Endothelial cell of umbilical vein (primary cell): ENCODE measurements at regions not wholly inside any gene's neighbourhood (a gene's known extent, or its start where the extent isn't known, plus 50 kb on each side); places are given as distances from the start of the nearest gene placed in this dataset.

Source experiments
- BruUV-seq: library from RNA; stranded (reverse); fragments of 400-500 nt; replicated peaks from 2 replicates; lab custom pipeline; 2021; lab: Mats Ljungman, UMichigan
- CTCF ChIA-PET: fragments of 300-600, 350-600 bp; sonication (Branson Sonifier 250); formaldehyde crosslinking; loops from one replicate; lab custom pipeline; 2021; ENCODE audit warnings: antibody characterized with exemption, inconsistent platforms; lab: Charles Lee
- POLR2A ChIA-PET: fragments of 300-600, 350-600 bp; sonication (Branson Sonifier 250); formaldehyde crosslinking; loops from one replicate; lab custom pipeline; 2021; ENCODE audit warnings: antibody characterized with exemption, inconsistent platforms; lab: Charles Lee
- DNase-seq: peaks from one replicate; pipeline ENCODE4 v3.0.0-alpha.2; 2011; ENCODE audit warnings: low read depth, low spot score
- FAIRE-seq: peaks from 2 replicates; lab custom pipeline; 2011; peaks lifted over from hg19 to GRCh38; lab: Jason Lieb, UNC
- H2AFZ ChIP-seq: 2 replicates; pipeline ENCODE4 v1.6.0; 2012; ENCODE audit warnings: low read depth, low read length, control low read depth, inconsistent platforms
- H3K27ac ChIP-seq: 2 replicates; pipeline ENCODE4 v1.5.1; 2011; ENCODE audit warnings: low read depth, mild to moderate bottlenecking, control low read depth, low read length, moderate library complexity; ENCODE audit not compliant: insufficient read depth
- H3K27me3 ChIP-seq, 2 experiments: 2 replicates each; pipeline versions ENCODE4 v1.6.0 to v1.6.1; 2011; ENCODE audit warnings: low read length in 2 of 2, mixed read lengths in 1 of 2; ENCODE audit not compliant: control insufficient read depth in 2 of 2, insufficient read depth in 2 of 2
- H3K36me3 ChIP-seq, 2 experiments: 2 replicates in 1 of 2; 3 replicates in 1 of 2; pipeline ENCODE4 v1.5.1; 2011; ENCODE audit warnings: low read length in 2 of 2, mild to moderate bottlenecking in 1 of 2, moderate library complexity in 1 of 2; ENCODE audit not compliant: control insufficient read depth in 2 of 2, insufficient read depth in 2 of 2; ENCODE audit errors: extremely low read depth in 1 of 2
- H3K4me1 ChIP-seq: 3 replicates; pipeline ENCODE4 v1.5.1; 2011; ENCODE audit warnings: mild to moderate bottlenecking, low read length; ENCODE audit not compliant: control insufficient read depth, insufficient read depth; ENCODE audit errors: extremely low read depth
- H3K4me2 ChIP-seq: 2 replicates; pipeline ENCODE4 v1.6.1; 2011; ENCODE audit warnings: low read length, control low read depth, mixed read lengths; ENCODE audit not compliant: insufficient read depth
- H3K4me3 ChIP-seq, 3 experiments: fragments of 200-600 bp in 1 of 3; sonication (generic), shearing (Covaris generic) in 1 of 3; replicated peaks in 1 of 3; 2 replicates each; pipeline ENCODE4 v1.5.1; 2011 to 2016; ENCODE audit warnings: control low read depth in 3 of 3, low read length in 3 of 3, mild to moderate bottlenecking in 2 of 3, inconsistent platforms in 1 of 3, low read depth in 1 of 3, moderate library complexity in 1 of 3; ENCODE audit not compliant: insufficient read depth in 1 of 3
- H3K79me2 ChIP-seq: 2 replicates; pipeline ENCODE4 v1.6.0; 2012; ENCODE audit warnings: low read length, inconsistent platforms; ENCODE audit not compliant: control insufficient read depth, insufficient read depth
- H3K9ac ChIP-seq: replicated peaks from 2 replicates; pipeline ENCODE3; 2011; ENCODE audit warnings: low read length, control low read depth; ENCODE audit not compliant: insufficient read depth; ENCODE audit errors: extremely low read depth
- H3K9me1 ChIP-seq: replicated peaks from 3 replicates; pipeline ENCODE4 v1.6.0; 2011; ENCODE audit warnings: mild to moderate bottlenecking, low read length; ENCODE audit not compliant: control insufficient read depth, insufficient read depth; ENCODE audit errors: extremely low read depth
- H3K9me3 ChIP-seq: replicated peaks from 2 replicates; pipeline ENCODE4 v1.5.1; 2012; ENCODE audit warnings: low read length, inconsistent platforms; ENCODE audit not compliant: control insufficient read depth, insufficient read depth
- H4K20me1 ChIP-seq: replicated peaks from 2 replicates; pipeline ENCODE3; 2011; ENCODE audit warnings: mild to moderate bottlenecking, low read length; ENCODE audit not compliant: control insufficient read depth, insufficient read depth; ENCODE audit errors: extremely low read depth
- EZH2 ChIP-seq: IDR thresholded peaks from 2 replicates; pipeline ENCODE4 v1.6.1; 2012; ENCODE audit warnings: borderline replicate concordance, low read depth, mild to moderate bottlenecking, moderate library complexity, low read length, inconsistent platforms; ENCODE audit not compliant: severe bottlenecking
- FOS ChIP-seq: IDR thresholded peaks from 2 replicates; pipeline ENCODE4 v1.6.1; 2011; ENCODE audit warnings: mild to moderate bottlenecking, low read length, moderate library complexity, borderline replicate concordance; ENCODE audit not compliant: insufficient read depth
- JUN ChIP-seq: IDR thresholded peaks from 2 replicates; pipeline ENCODE4 v1.6.1; 2011; ENCODE audit warnings: borderline replicate concordance, low read depth; ENCODE audit not compliant: insufficient read length, insufficient read depth
- MAX ChIP-seq: IDR thresholded peaks from 2 replicates; pipeline ENCODE4 v1.6.1; 2011; ENCODE audit not compliant: insufficient read depth, insufficient read length
- MYC ChIP-seq: IDR thresholded peaks from one replicate; pipeline ENCODE4 v1.6.1; 2011; ENCODE audit warnings: mild to moderate bottlenecking, low read depth, low read length
- POLR2AphosphoS5 ChIP-seq: IDR thresholded peaks from 2 replicates; pipeline ENCODE4 v1.6.1; 2012; ENCODE audit warnings: low read depth, mild to moderate bottlenecking, control low read depth, low read length, moderate library complexity; ENCODE audit not compliant: insufficient read depth
- dilution Hi-C: fragments of 300-500 bp; cut with MboI; formaldehyde crosslinking; loops from one replicate; pipeline ENCODE4 v1.15.0; 2019; ENCODE audit warnings: low sequenced_read_pairs; ENCODE audit not compliant: extremely low pct_ligation_motif_present
- intact Hi-C: fragments of 100-400 bp; cut with micrococcal nuclease; formaldehyde crosslinking; loops from one replicate; pipeline ENCODE4 v1.10.0; 2022

- FAIRE-seq (no peak), DNase-seq (no peak)
- no peaks in the 10 kb centered on the region for H4K20me1 ChIP-seq
- no peak overlapping the region for H3K4me3 ChIP-seq
- peaks cover 2% of the 10 kb centered on the region for H3K4me1 ChIP-seq
- H2AFZ ChIP-seq = no peak overlapping the region
- no peaks in the 10 kb centered on the region for H3K36me3 ChIP-seq
- TF ChIP-seq JUN (no peak), FOS (no peak), MYC (no peak), EZH2 (no peak), POLR2AphosphoS5 (no peak), MAX (no peak)
- no peaks in the 10 kb centered on the region for H3K9me3 ChIP-seq
- no peak overlapping the region for H3K27ac ChIP-seq
- intact Hi-C loops = no loop called here
- no peaks in the 10 kb centered on the region for H3K9me1 ChIP-seq
- H3K79me2 ChIP-seq = no peaks in the 10 kb centered on the region
- ChIA-PET POLR2A (no interaction called here), CTCF (no interaction called here)
- no peak overlapping the region for H3K4me2 ChIP-seq
- no TSS peak for BruUV-seq
- dilution Hi-C loops = no loop called here
- H3K27me3 ChIP-seq = no peaks in the 10 kb centered on the region
- no peak overlapping the region for H3K9ac ChIP-seq
These were observed 247.2 kb downstream of the EIPR1 start for GRCh38 chr2:3130444-3130843.

DNA sequence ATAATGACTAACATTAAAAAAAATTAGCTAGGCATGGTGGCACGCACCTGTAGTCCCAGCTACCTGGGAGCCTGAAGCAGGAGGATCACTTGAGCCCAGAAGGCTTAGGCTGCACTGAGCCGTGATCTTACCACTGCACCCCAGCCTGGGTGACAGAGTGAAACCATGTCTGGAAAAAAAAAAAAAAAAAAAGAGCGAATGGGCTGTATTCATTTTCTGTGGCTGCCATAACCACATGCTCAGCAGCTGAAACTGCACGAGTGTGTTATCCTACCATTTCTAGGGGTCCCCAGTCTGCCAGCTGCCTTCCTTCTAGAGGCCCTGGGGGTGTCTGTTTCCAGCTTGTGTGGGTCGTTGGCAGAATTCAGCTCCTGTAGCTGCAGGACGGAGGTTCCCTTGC, 247.8 kb downstream of the EIPR1 start:
- Histone ChIP-seq H4K20me1 (no peaks in the 10 kb centered on the region), H3K36me3 (no peaks in the 10 kb centered on the region), H3K27me3 (no peaks in the 10 kb centered on the region), H3K4me1 (peaks cover 2% of the 10 kb centered on the region), H3K4me2 (no peak overlapping the region), H3K9me3 (no peaks in the 10 kb centered on the region), H3K4me3 (no peak overlapping the region), H3K27ac (no peak overlapping the region), H2AFZ (no peak overlapping the region), H3K9me1 (no peaks in the 10 kb centered on the region), H3K79me2 (no peaks in the 10 kb centered on the region), H3K9ac (no peak overlapping the region)
- FAIRE-seq (no peak), DNase-seq (no peak)
- CTCF ChIA-PET = no interaction called here
- TF ChIP-seq MAX = no peak
- dilution Hi-C loops (no loop called here), intact Hi-C loops (loop anchor here (5.0 kb wide), 1 partner anchor 172 kb away; no protein-coding TSS in a partner anchor)
- POLR2A ChIA-PET = no interaction called here
- BruUV-seq = no TSS peak
